Brain microvascular endothelial cell (primary cell): ENCODE measurements at regions not wholly inside any gene's neighbourhood (a gene's known extent, or its start where the extent isn't known, plus 50 kb on each side); places are given as distances from the start of the nearest gene placed in this dataset.

Experiments used
- DNase-seq: peaks from one replicate; pipeline ENCODE4 v3.0.0-alpha.2; 2020
- H3K27ac ChIP-seq: fragments of 250-450 bp; sonication (Bioruptor Pico); 2 replicates; pipeline ENCODE4 v1.5.1; 2020; ENCODE audit warnings: mild to moderate bottlenecking, moderate library complexity
- H3K27me3 ChIP-seq: fragments of 250-450 bp; sonication (Bioruptor Pico); replicated peaks from 2 replicates; pipeline ENCODE4 v1.5.1; 2020; ENCODE audit warnings: mild to moderate bottlenecking
- H3K36me3 ChIP-seq: fragments of 250-450 bp; sonication (Bioruptor Pico); replicated peaks from 2 replicates; pipeline ENCODE4 v1.5.1; 2020; ENCODE audit warnings: mild to moderate bottlenecking
- H3K4me3 ChIP-seq: 2 replicates; pipeline ENCODE4 v1.5.1; 2011; ENCODE audit warnings: low read depth, mild to moderate bottlenecking, control low read depth, low read length, moderate library complexity
- in situ Hi-C: cut with HindIII; loops from 2 replicates; pipeline ENCODE4 v1.10.0; 2017; ENCODE audit warnings: low sequenced_read_pairs, low pct_ligation_motif_present
- TF ChIP-seq, protein P1 (sequence below): IDR thresholded peaks from 2 replicates; pipeline ENCODE4 v1.5.1; 2011; ENCODE audit warnings: low read depth, mild to moderate bottlenecking, moderate library complexity, low read length, control low read depth, inconsistent platforms; ENCODE audit errors: missing control alignments

GRCh38 chr2:120831891-120832290 lies 96.2 kb downstream of the GLI2 start:
- in situ Hi-C loops, result no loop called here
- no peaks in the 10 kb centered on the region for H3K27me3 ChIP-seq
- no peak for DNase-seq
- TF ChIP-seq, protein P1, sequence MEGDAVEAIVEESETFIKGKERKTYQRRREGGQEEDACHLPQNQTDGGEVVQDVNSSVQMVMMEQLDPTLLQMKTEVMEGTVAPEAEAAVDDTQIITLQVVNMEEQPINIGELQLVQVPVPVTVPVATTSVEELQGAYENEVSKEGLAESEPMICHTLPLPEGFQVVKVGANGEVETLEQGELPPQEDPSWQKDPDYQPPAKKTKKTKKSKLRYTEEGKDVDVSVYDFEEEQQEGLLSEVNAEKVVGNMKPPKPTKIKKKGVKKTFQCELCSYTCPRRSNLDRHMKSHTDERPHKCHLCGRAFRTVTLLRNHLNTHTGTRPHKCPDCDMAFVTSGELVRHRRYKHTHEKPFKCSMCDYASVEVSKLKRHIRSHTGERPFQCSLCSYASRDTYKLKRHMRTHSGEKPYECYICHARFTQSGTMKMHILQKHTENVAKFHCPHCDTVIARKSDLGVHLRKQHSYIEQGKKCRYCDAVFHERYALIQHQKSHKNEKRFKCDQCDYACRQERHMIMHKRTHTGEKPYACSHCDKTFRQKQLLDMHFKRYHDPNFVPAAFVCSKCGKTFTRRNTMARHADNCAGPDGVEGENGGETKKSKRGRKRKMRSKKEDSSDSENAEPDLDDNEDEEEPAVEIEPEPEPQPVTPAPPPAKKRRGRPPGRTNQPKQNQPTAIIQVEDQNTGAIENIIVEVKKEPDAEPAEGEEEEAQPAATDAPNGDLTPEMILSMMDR, result no peak
- no peak overlapping the region for H3K27ac ChIP-seq
- no peaks in the 10 kb centered on the region for H3K36me3 ChIP-seq
- H3K4me3 ChIP-seq, result no peak overlapping the region

GRCh38 chr2:120832296-120833070 lies 96.8 kb downstream of the GLI2 start:
- H3K27ac ChIP-seq, result no peak overlapping the region
- in situ Hi-C loops, result no loop called here
- TF ChIP-seq, protein P1, result no peak
- no peak for DNase-seq
- H3K27me3 ChIP-seq, result no peaks in the 10 kb centered on the region
- no peak overlapping the region for H3K4me3 ChIP-seq
- H3K36me3 ChIP-seq, result no peaks in the 10 kb centered on the region

DNA sequence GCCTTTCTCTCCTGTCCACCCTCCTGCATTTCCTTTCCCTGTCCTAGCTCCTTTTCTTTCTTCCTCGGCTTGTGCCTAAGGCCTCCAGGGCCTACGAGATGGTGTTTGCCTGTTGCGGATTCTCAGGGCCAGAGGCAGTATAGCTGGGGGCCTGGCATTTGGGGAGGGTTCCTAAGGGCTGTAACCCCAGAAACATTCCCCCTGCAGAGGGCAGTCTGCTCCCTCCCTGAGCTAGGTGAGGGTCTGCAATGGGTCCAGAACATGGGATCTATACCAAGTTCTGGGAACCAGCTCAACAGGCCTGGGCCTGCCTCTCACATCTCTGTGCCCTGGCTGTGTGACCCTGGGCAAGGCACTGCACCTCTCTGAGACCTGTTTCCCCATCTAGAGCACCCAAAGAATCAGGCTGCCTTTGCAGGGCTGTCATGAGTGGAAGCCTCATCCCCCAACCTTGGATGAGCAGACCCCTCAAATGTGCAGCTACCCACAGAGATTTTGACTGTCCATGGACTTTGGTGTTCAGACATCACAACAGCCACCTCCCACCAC lies 97.5 kb downstream of the GLI2 start:
- H3K27ac ChIP-seq, result no peak overlapping the region
- H3K4me3 ChIP-seq, result no peak overlapping the region
- in situ Hi-C loops, result no loop called here
- H3K27me3 ChIP-seq, result no peaks in the 10 kb centered on the region
- no peaks in the 10 kb centered on the region for H3K36me3 ChIP-seq
- DNase-seq, result no peak
- TF ChIP-seq, protein P1, result no peak

DNA sequence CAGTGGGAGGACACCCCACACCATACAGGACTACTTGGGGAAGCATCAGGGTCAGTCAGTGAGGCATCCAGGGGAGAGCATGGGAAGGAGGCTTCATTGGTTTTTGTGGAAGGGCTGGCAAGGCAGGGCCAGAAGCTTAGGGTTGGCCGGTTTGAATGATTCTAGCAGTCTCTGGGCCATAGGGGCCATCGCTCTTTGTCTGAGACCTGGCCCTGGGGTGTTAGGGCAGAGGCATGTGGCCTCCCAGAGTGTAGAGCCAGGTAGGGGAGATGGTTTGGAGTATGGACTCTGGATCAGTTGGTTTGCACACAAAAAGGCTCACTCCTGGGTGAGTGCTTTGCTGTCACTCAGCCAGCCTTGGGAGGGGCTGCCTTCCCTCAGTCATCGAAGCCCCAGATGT lies 98.5 kb downstream of the GLI2 start:
- H3K27me3 ChIP-seq, result no peaks in the 10 kb centered on the region
- H3K27ac ChIP-seq, result no peak overlapping the region
- no peaks in the 10 kb centered on the region for H3K36me3 ChIP-seq
- in situ Hi-C loops, result no loop called here
- no peak overlapping the region for H3K4me3 ChIP-seq
- TF ChIP-seq, protein P1, result no peak
- DNase-seq, result no peak

DNA sequence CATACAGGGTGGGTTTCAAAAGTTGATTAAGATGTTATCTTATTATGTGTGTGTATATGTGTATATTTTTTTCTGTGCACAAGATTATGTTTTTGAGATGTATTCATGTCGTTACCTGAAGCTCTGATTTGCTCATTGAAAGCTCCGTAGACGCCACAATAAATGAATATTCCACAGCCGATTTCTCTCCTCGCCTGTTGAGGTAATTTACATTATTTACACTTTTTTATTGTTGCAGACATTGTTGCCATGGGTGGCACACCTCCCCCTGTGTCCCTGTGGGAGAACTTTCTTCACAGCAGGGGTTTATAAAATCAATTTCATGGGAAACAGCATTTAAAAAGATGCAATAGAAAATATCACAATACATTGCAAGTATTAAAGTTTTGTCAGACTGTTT lies 100.6 kb downstream of the GLI2 start:
- TF ChIP-seq, protein P1, result no peak
- no peaks in the 10 kb centered on the region for H3K36me3 ChIP-seq
- in situ Hi-C loops, result no loop called here
- no peaks in the 10 kb centered on the region for H3K27me3 ChIP-seq
- H3K4me3 ChIP-seq, result no peak overlapping the region
- DNase-seq, result no peak
- H3K27ac ChIP-seq, result no peak overlapping the region
